Endodermal cell (in vitro differentiated cells): ENCODE measurements at regions not wholly inside any gene's neighbourhood (a gene's known extent, or its start where the extent isn't known, plus 50 kb on each side); places are given as distances from the start of the nearest gene placed in this dataset.

Experiments used
- DNase-seq: peaks from one replicate; pipeline ENCODE4 v3.0.0-alpha.2; 2017
- H3K27ac ChIP-seq: 2 replicates; pipeline ENCODE4 v1.5.1; 2013; ENCODE audit warnings: mild to moderate bottlenecking, low read depth, low read length, moderate library complexity
- H3K27me3 ChIP-seq: 2 replicates; pipeline ENCODE4 v1.6.1; 2013; ENCODE audit warnings: mild to moderate bottlenecking, low read length, moderate library complexity; ENCODE audit not compliant: insufficient read depth, control insufficient read depth, poor library complexity, severe bottlenecking
- H3K36me3 ChIP-seq: 2 replicates; pipeline ENCODE4 v1.7.0; 2013; ENCODE audit warnings: mild to moderate bottlenecking, low read length, moderate library complexity; ENCODE audit not compliant: control insufficient read depth, insufficient read depth
- H3K4me1 ChIP-seq: one replicate; pipeline ENCODE4 v1.7.0; 2013; ENCODE audit warnings: low read length; ENCODE audit not compliant: control insufficient read depth, insufficient read depth
- H3K4me3 ChIP-seq: 2 replicates; pipeline ENCODE4 v1.5.1; 2013; ENCODE audit warnings: mild to moderate bottlenecking, low read length, moderate library complexity
- H3K9ac ChIP-seq: 2 replicates; pipeline ENCODE4 v1.6.1; 2013; ENCODE audit warnings: mild to moderate bottlenecking, low read length, moderate library complexity; ENCODE audit not compliant: poor library complexity, severe bottlenecking; ENCODE audit errors: extremely low read depth
- H3K9me3 ChIP-seq: 2 replicates; pipeline ENCODE4 v1.6.1; 2013; ENCODE audit warnings: mild to moderate bottlenecking, low read length, moderate library complexity; ENCODE audit not compliant: control insufficient read depth
- H3K27ac Mint-ChIP-seq: 2 replicates; pipeline ENCODE4 v1.8.0; 2020; ENCODE audit warnings: mixed read lengths
- H3K27me3 Mint-ChIP-seq: 2 replicates; pipeline ENCODE4 v1.8.0; 2021; ENCODE audit warnings: mild to moderate bottlenecking, mixed read lengths; ENCODE audit not compliant: insufficient read depth
- H3K36me3 Mint-ChIP-seq: 2 replicates; pipeline ENCODE4 v1.8.0; 2020; ENCODE audit warnings: low read depth, mixed read lengths
- H3K4me1 Mint-ChIP-seq: 2 replicates; pipeline ENCODE4 v1.8.0; 2020; ENCODE audit warnings: mixed read lengths
- H3K4me3 Mint-ChIP-seq: 2 replicates; pipeline ENCODE4 v1.8.0; 2020; ENCODE audit warnings: mild to moderate bottlenecking, moderate library complexity, mixed read lengths
- H3K9me3 Mint-ChIP-seq: 2 replicates; pipeline ENCODE4 v1.8.0; 2020; ENCODE audit warnings: mild to moderate bottlenecking, mixed read lengths
- WGBS, 2 experiments: methylation state at CpG; one replicate each; pipeline versions ENCODE4 v1.1.5 to v1.1.7; 2013; ENCODE audit warnings: missing lambda C conversion rate in 2 of 2, mixed read lengths in 1 of 2; ENCODE audit not compliant: insufficient coverage in 1 of 2, insufficient read length in 1 of 2; 5-methylcytosine and 5-hydroxymethylcytosine counted together
- TF ChIP-seq, protein P1 (sequence below): fragments of 200-600 bp; sonication (generic); conservative IDR thresholded peaks from 2 replicates; pipeline ENCODE4 v1.5.0; 2021; ENCODE audit warnings: antibody characterized with exemption, mild to moderate bottlenecking

DNA sequence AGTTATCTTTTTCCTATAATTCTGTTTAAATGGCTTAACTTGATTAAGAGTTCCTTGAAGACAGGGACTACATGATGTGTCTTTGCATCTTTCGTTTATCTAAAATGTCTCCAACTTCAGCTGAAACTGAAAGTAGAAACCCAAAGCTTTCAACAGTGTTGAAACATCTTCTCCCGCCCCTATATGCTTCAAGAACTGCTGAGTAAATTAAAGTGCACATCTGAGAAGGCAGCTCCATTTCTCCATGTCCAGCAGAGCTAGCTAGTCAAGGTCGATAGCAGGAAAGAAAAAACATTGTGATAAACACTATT is 185.7 kb upstream of the TBL1X start:
- peaks cover 43% of the 10 kb centered on the region for H3K9me3 Mint-ChIP-seq
- no peaks in the 10 kb centered on the region for H3K27me3 Mint-ChIP-seq
- H3K9me3 ChIP-seq = no peaks in the 10 kb centered on the region
- no peak overlapping the region for H3K27ac ChIP-seq
- H3K4me1 ChIP-seq = no peaks in the 10 kb centered on the region
- TF ChIP-seq, protein P1, sequence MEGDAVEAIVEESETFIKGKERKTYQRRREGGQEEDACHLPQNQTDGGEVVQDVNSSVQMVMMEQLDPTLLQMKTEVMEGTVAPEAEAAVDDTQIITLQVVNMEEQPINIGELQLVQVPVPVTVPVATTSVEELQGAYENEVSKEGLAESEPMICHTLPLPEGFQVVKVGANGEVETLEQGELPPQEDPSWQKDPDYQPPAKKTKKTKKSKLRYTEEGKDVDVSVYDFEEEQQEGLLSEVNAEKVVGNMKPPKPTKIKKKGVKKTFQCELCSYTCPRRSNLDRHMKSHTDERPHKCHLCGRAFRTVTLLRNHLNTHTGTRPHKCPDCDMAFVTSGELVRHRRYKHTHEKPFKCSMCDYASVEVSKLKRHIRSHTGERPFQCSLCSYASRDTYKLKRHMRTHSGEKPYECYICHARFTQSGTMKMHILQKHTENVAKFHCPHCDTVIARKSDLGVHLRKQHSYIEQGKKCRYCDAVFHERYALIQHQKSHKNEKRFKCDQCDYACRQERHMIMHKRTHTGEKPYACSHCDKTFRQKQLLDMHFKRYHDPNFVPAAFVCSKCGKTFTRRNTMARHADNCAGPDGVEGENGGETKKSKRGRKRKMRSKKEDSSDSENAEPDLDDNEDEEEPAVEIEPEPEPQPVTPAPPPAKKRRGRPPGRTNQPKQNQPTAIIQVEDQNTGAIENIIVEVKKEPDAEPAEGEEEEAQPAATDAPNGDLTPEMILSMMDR = no peak
- H3K36me3 Mint-ChIP-seq = no peaks in the 10 kb centered on the region
- no peak for DNase-seq
- no peaks in the 10 kb centered on the region for H3K4me1 Mint-ChIP-seq
- WGBS, 2 experiments = 86% methylated on average over 3 of the region's 3 CpGs; no CpG with 5 or more reads in 1 of the 2 experiments
- no peak overlapping the region for H3K27ac Mint-ChIP-seq
- no peak overlapping the region for H3K4me3 ChIP-seq
- H3K27me3 ChIP-seq = no peaks in the 10 kb centered on the region
- no peaks in the 10 kb centered on the region for H3K36me3 ChIP-seq
- no peak overlapping the region for H3K4me3 Mint-ChIP-seq
- H3K9ac ChIP-seq = no peak overlapping the region

GRCh38 chrX:9280831-9281230 is 184.0 kb upstream of the TBL1X start:
- H3K27me3 Mint-ChIP-seq = no peaks in the 10 kb centered on the region
- Histone ChIP-seq H3K4me1 (no peaks in the 10 kb centered on the region), H3K9ac (no peak overlapping the region), H3K4me3 (no peak overlapping the region), H3K9me3 (no peaks in the 10 kb centered on the region), H3K27me3 (no peaks in the 10 kb centered on the region), H3K27ac (no peak overlapping the region), H3K36me3 (no peaks in the 10 kb centered on the region)
- H3K9me3 Mint-ChIP-seq = peaks cover 36% of the 10 kb centered on the region
- H3K4me3 Mint-ChIP-seq = no peak overlapping the region
- H3K27ac Mint-ChIP-seq = no peak overlapping the region
- TF ChIP-seq, protein P1 = no peak
- no peaks in the 10 kb centered on the region for H3K36me3 Mint-ChIP-seq
- no peak for DNase-seq
- WGBS, 2 experiments = 99% methylated on average over 6 of the region's 6 CpGs; no CpG with 5 or more reads in 1 of the 2 experiments
- no peaks in the 10 kb centered on the region for H3K4me1 Mint-ChIP-seq

DNA sequence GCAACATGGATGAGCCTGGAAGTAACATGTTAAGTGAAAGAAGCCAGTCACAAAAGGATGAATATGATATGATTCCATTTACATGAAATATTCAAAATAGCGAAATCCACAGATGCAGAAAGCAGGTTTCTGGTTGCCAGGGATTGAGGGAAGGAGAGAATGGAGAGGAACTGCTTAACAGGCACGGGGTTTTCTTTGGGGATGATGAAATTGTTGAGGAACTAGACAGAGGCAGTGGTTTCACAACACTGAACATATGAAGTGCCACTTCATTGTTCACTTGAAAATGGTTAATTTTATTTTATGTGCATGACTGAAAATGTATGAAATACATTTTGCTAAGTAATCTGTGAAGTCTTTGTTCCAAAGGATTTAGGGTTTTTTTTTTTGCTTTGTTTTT is 182.5 kb upstream of the TBL1X start:
- Histone ChIP-seq H3K9ac (no peak overlapping the region), H3K9me3 (no peaks in the 10 kb centered on the region), H3K4me1 (no peaks in the 10 kb centered on the region), H3K27ac (no peak overlapping the region), H3K4me3 (no peak overlapping the region), H3K36me3 (no peaks in the 10 kb centered on the region), H3K27me3 (no peaks in the 10 kb centered on the region)
- WGBS, 2 experiments = 89% methylated on average over 2 of the region's 2 CpGs; no CpG with 5 or more reads in 1 of the 2 experiments
- TF ChIP-seq, protein P1 = no peak
- Mint-ChIP-seq H3K4me1 (no peaks in the 10 kb centered on the region), H3K4me3 (no peak overlapping the region), H3K27ac (no peak overlapping the region), H3K36me3 (no peaks in the 10 kb centered on the region), H3K9me3 (peaks cover 43% of the 10 kb centered on the region), H3K27me3 (no peaks in the 10 kb centered on the region)
- no peak for DNase-seq
